Muscle of back (tissue), 3 donors: ENCODE measurements at regions not wholly inside any gene's neighbourhood (a gene's known extent, or its start where the extent isn't known, plus 50 kb on each side); places are given as distances from the start of the nearest gene placed in this dataset.
A peak's percentile ranks its signal among the peaks of the same experiment; 100 is the strongest.
"Not testable (repeated sequence)": the region's sequence is repeated elsewhere in the genome, so short reads cannot be mapped to it uniquely, and the experiment has no call there.

Experiments used
- DNase-seq, 3 donors: peaks; one replicate each; pipeline versions ENCODE4 v3.0.0 to v3.0.0-alpha.2; 2013

DNA sequence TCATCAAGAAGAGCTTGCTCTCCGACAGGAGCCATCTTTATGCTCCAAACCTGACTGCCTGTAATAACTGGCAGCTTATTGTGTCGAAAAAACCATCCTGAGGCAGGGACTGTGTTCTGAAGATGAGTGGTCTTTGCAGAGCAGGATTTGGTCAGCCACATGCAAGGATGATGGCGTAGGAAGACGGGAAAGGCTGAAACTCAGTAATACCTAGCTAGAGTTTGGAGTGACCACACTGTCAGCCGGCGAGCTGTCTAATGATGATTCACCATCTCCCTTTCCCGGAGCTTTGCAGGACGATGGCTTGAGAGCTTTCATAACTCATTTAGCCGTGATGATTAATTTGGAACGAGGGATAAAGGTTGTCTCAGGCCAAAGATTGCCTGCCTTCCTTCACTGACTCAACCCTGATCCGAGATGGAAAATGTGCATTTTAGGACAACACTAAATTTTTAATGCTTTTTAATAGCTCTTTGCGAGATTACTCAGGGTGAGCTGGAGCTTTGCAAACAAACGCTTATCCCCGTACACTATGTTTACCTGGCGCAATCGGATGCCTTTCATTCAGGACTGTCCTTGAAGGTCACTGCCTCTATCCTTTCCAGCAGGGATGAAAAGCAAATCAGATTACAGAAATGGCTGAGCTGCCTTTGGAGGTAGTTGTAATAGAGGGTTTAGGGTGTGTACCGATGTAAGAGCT lies 288.5 kb downstream of the ASMT start:
- peak in 1 of 3 donors; percentile 27 for DNase-seq

DNA sequence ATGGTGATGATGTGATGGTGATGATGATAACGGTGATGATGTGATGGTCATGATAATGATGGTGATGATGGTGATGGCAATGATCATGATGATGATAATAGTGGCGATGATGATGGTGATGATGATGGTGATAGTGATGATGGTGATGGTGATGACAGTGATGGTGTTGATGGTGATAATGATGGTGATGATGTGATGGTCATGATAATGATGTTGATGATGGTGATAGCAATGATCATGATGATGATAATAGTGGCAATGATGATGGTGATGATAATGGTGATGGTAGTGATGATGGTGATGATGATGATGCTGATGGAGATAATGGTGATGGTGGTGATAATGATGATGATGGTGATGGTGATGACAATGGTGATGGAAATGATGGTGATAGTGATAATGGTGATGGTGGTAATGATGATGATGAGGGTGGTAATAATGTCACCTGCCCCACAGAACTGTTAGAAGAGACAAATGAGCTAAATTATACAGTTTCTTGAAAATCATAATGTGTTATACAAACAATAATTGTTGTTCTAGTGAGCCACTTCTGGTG lies 289.9 kb downstream of the ASMT start:
- DNase-seq: no peak

DNA sequence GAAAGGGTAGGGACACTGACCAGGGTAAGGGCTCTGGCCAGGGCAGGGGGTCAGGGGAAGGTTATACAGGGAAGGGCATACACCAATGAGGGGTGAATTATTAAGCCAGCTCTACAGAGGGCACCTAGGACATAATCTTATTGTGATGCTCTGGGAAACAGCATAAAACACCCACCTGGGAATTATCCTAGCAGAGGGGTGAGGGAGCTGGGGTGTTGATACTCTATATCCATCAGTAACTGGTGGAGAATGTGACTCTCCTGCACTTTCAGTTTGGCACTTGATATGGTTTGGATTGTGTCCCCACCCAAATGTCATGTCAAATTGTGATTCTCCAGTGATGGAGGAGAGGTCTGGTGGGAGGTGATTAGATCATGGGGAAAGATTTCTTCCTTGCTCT lies 291.2 kb downstream of the ASMT start:
- no peak for DNase-seq

DNA sequence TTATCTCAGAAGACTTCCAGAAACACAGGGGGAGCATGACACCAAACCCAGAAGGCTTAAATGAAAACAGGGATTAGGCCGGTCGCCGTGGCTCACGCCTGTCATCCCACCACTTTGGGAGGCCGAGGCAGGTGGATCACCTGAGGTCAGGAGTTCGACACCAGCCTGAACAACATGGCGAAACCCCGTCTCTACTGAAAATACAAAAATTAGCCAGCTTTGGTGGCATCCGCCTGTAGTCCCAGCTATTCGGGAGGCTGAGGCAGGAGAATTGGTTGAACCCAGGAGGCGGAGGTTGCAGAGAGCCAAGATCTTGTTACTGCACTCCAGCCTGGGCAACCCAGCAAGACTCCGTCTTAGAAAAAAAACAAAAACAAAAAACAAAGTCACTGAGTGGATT lies 294.1 kb downstream of the ASMT start:
- DNase-seq: not testable (repeated sequence)

DNA sequence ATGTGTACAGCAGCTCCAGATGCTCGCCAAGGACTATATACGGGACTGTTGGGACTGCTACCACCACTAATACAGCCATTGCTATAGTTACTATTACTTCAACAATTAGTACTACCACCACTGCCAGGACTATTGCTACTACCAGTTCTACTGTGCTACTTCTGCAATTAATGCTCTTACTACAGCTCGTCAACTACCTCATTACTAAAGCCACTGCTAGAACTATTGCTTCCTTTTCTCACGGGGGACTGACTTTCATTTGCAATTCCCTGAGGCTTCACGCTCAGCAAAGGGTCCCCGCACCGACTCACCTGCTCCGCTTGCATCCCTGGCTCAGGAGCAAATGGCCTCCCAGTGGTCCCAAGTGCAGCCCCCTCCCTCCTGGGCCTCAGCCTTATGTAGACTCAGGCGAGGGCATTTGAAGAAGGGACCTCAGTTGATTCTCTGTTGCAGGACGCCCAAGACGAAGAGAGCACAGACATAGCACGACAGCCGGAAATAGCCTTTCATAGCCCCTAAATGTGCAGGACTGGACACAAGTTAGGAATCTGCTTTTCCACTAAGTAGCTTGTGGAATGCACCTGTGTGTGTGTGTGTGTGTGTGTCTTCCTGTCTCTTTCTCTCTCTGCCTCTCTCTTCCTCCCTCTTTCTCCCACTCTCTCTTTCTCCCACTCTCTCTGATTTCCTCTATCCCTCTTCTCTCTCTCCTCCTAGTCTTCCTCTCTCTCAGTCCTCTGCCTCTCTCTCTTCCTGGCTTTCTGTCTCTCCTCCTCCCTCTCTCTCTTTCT lies 294.8 kb downstream of the ASMT start:
- no peak for DNase-seq

DNA sequence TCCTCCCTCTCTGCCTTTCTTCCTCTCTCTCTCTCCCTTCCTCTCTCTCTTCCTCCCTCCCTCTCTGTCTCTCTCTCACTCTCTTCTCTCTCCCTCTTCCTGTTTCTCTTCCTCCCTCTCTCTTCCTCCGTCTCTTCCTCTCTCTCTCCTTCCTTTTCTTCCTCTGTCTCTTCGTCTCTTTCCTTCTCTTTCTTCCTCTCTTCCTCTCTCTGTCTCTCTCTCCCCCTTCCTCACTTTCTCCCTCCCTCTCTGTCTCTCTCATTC lies 295.3 kb downstream of the ASMT start:
- DNase-seq: no peak

DNA sequence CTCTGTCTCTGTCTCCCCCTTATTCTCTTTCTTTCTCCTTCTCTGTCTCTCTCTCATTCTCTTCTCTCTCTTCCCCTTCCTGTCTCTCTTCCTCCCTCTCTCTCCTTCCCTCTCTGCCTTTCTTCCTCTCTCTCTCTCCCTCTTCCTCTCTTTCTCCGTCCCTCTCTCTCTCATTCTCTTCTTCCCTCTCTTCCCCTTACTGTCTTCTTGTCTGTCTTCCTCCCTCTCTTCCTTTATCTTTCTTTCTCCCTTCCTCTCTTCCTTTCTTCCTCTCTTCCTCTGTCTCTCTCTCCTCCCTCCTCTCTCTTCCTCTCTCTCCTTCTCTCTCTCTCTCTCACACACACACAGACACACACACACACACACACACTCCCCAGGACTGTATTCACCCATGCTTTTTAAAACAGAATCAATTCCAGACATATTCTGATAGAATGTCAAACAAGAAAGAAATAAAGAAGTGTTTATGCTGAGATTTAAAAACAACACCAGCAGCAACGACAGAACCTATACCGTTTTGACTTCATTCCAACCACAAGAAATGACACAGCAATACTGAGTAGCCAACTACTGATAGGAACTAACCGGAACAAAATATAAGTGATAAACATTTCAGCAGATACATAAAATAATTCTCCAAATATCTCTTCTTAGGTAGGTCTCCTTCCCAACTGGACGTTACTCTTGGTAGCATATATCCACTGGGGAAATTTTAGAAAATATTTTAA lies 296.7 kb downstream of the ASMT start:
- no peak for DNase-seq

DNA sequence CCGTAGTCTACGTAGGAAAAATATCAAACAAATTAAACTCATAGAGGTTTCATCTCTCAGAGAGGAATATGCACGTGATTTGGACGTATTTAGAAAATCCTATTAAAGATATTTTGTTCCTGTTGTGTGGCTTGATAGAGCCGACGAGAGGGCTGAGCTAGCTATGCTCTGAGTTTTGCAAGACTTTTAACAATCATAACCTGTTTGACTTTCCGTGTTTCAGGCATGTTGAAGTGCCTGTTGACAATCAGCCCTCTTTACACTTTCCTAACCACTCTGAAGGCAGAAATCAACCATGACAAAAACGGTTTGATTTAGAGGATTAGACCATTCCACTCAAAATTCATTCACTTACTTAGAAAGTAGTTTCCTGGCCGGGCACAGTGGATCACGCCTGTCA lies 297.3 kb downstream of the ASMT start:
- DNase-seq: no peak

DNA sequence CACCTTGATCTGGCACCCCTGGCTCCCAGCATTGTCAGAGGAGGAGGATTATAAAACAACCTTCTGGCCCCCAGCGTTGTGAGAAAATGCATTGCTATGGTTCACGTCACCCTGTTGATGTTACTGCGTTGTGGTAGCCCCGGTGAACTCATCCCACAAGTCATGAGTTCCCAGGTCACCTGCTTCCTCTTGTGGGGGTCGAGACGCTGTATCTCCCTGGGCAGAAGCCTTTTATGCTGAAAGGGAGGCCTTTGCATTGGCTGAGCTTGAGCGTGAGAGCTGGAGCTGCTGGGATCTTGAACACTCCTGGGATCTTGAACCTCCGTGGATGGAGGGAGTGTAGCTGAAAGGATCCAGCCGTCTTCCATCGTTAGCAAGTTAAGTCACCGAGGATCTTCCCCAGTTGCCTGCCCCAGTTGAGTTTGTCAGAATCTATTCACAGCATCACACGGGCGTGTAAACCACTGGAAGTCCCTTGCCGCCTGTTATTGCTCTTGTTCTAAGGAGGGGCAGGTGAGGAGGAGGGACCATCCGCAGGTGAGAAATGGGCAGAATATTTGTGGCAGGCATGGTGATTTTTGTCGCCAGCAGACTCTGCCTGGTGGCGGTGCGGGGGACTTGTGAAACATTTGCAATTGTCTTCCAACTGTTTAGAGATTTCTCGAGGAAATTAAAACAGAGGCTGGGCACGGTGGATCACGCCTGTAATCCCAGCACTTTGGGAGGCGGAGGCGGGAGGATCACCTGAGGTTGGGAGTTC lies 299.9 kb downstream of the ASMT start:
- DNase-seq: no peak

DNA sequence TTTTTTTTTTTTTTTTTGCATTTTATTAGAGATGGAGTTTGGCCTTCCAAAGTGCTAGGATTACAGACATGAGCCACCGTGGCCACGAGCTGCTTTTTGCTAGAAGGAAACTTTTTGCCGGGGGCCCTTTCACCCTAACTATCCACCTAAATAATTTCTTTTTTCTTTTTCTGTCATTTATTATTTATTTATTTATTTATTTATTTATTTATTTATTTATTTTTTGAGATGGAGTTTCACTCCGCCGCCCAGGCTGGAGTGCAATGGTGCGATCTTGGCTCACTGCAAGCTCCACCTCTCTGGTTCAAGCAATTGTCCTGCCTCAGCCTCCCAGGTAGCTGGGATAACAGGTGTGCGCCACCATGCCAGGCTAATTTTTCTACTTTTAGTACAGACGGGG lies 303.9 kb downstream of the ASMT start:
- no peak for DNase-seq

DNA sequence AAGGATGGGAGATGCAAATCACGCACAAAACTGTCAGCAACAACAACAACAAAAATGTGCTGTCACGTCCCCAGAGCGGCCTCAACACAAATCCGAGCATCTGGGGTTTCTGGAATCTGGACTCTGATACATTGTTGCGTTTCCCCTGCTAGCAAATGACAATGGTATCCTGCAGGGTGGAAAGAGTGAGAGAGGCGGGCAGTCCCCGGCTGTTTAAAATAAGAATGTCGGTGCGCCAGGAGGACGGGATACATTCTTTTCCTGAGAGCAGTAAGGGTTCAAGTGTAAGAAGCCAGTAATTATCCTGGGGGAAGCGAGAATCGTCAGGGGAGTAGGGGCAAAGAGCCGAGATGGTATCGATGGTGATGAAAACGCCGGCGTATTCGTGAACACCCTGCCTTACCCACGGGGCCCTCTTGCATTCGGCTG lies 310.2 kb downstream of the ASMT start:
- DNase-seq: peak in 2 of 3 donors; percentile 2 to 26

DNA sequence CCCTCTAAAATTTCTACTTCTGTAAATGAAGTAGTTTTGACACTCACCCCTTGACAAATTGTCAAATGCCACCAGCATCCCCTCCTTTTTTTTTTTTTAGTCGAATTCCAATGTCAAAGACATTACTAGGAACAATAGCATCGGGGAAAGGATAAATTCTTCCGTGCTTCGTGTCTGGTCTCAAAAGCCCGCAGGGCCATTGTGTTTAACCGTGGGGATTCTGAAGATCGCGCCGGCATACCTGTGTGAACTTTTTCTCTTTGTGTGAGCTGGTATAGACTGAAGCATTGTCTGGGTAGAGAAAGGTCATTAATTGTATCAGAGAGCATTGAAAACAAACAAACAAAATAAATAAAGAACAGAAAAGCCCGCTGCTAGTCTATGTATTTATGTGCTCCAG lies 313.9 kb downstream of the ASMT start:
- no peak for DNase-seq

DNA sequence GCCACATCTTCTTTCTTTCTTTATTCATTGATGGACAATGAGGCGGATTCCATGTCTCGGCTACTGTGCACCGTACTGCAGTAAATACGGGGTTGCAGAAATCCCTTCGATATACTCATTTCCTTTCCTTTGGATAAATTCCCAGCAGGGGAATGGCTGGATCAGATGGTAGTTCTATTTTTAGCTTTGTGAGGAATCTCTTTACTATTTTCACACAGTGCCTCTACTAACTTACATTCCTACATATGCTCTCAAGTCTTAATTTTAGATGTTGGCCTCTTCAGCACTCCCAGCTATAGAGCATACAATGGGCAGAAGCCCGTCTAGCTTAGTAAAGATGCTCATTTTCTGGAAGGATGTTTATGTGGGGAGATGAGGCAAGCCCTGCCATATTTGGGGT lies 317.4 kb downstream of the ASMT start:
- peak; percentile 3 to 75 (median 54) for DNase-seq

DNA sequence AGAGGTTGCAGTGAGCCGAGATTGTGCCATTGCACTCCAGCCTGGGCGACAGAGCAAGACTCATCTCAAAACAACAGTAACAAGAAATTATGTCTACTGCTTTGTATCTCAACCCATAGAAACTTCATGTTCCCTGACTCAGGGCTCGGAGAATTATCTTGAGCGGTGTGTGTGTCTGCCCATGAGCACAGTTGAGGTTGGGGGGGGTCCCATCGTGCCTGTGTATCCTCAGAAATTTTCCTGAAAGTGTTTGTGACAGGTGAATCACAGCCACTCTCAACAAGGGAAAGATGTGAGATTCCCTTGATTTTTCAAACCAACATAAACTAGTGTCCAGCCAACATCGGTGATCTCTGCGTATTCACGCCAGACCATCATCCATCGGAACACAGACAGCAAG lies 319.1 kb downstream of the ASMT start:
- DNase-seq: no peak

DNA sequence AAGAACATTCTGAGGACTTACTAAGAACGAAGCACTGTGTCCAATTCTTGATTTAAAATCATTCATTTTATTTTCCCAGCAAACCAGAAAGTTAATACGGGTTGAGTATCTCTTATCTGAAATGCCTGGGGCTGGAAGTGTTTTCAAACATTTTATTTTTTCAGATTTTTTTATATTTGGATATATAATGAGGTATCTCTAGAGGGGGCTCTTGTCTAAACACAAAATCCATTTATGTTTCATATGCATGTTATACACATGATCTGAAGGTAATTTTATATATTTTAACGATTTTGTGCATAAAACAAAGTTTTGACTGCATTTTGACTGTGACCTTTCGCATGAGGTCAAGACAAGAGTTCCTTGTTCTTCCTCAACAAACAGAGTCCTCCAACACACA lies 320.9 kb downstream of the ASMT start:
- no peak for DNase-seq

DNA sequence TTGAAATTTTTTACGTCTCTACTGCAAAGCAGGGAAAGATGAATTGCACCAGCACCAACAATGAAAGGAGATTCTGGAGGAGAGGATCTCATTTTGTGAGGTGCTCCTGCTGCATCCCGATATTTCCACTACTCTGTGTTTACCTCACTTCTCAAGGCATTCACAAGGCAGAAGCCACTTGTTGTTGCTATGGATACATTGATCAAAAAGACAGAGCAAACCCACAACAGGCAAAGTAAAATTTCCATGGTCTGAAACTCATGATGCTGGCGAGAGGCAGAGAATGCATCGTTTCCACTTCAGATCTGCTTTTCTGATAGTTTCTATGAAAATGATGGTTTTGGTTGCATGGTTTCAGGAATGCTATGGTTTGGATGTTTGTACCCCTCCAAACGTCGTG lies 323.3 kb downstream of the ASMT start:
- DNase-seq: no peak

DNA sequence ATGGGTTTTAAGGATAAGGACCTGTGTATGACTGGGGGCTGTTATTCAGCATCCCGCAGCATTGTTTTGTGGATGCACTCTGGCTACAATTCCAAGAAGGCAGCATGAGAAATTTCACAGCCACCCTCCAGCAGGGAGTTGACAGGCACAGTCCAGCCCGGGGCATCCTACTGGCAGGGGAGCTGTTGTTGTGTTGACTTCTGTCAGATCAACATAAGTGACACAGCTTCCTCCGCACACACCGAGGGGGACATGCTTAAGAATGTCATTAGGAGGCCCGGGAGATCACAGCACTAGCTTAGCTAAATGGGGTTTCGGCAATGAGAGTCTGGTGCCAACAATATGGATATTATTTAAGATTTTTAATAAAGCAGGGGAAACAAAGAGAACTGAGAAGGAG lies 326.5 kb downstream of the ASMT start:
- DNase-seq: no peak

DNA sequence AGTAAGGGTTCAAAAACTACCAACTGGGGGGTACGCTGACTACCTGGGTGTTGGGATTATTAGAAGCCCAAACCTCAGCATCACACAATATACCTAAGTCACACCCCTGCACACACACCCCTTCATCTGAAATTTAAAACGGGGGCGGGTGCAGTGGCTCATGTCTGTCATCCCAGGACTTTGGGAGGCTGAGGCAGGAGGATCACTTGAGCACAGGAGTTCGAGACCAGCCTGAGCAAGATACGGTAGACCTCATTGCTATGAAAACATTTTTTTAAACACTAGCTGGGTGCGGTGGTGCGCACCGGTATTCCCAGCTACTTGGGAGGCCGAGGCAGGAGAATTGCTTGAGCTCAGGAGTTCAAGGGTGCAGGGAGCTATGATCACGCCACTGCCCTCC lies 331.0 kb downstream of the ASMT start:
- DNase-seq: no peak

DNA sequence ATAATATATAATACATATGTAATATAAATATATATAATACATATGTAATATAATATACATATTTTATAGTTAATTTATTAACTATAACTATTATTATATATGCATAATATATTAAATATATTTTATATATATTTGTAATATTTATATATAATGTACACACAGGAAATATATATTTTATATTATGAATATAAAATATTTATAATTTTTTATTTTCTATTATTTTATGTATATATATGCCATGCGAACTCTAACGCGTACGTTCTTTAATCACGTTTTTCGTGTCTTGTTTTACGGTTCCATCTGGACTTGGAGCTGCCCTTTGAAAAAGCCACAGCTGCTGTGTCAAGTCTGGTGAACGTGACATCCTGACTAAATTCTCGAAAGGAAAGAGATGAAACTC lies 332.1 kb downstream of the ASMT start:
- DNase-seq: no peak
